ENCODE measurements at regions not wholly inside any gene's neighbourhood (a gene's known extent, or its start where the extent isn't known, plus 50 kb on each side); places are given as distances from the start of the nearest gene placed in this dataset.

DNA sequence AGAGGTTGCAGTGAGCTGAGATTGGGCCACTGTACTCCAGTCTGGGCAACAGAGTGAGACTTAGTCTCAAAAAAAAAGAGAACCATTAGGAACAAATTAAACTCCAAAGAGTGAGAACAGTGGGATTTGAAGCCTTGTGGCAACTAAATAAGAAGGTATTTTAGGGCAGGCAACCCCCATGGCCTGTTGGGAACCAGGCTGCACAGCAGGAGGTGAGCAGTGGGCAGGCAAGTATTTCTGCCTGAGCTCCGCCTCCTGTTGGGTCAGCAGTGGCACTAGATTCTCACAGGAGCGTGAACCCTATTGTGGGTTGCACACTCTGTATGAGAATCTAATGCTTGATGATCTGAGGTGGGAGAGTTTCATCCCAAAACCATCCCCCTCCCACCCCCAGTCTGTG lies 57.6 kb upstream of the MED9 start:
- DNase-seq = no peak

- no peak for DNase-seq
Measured at GRCh38 chr17:17419631-17420030, 57.2 kb upstream of the MED9 start.

DNA sequence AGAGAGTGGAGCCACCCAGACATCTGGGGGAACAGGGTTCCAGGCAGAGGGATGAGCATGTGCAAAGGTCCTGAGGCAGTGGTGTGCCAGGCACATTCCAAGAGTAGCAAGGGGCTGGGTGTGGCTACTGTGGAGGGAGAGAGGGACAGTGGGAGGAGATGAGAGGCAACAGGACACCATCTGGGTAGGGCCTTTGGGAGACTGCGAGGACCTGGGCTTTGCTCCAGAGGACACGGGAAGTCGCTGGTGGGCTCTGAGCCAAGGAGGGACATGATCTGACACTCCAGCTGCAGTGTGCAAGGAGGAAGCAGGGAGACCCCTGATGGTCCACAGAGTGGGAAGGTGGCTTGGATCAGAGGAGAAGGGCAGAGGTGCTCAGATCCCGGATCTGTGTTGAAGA lies 56.7 kb upstream of the MED9 start:
- peak; percentile 44 for DNase-seq

- no peak for DNase-seq
Measured at GRCh38 chr17:17420561-17421269, 56.1 kb upstream of the MED9 start.

- no peak for DNase-seq
Measured at GRCh38 chr17:17421346-17422216, 55.2 kb upstream of the MED9 start.

- no peak for DNase-seq
Measured at GRCh38 chr17:17422217-17422610, 54.6 kb upstream of the MED9 start.

GRCh38 chr17:17422641-17423040 lies 54.2 kb upstream of the MED9 start:
- DNase-seq = no peak

DNA sequence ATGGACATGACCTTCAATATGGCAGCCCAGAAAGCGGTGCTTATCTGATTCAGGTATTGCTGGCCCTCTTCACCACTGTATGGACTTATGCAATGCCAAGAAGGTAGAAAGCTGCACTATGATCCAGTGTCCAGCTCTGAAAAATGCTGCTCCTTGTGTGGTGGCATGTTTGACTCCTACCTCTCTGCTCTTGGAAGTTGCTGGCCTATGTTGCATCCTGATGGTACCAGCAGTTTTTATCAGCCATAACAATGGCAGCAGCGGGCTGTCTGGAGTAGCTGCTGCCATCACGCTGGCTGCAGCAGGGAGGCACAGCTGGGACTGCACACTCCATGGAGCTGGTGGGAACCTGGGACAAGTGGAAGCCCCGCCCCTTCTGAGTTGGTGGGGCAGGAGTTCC lies 53.1 kb upstream of the MED9 start:
- no peak for DNase-seq

DNA sequence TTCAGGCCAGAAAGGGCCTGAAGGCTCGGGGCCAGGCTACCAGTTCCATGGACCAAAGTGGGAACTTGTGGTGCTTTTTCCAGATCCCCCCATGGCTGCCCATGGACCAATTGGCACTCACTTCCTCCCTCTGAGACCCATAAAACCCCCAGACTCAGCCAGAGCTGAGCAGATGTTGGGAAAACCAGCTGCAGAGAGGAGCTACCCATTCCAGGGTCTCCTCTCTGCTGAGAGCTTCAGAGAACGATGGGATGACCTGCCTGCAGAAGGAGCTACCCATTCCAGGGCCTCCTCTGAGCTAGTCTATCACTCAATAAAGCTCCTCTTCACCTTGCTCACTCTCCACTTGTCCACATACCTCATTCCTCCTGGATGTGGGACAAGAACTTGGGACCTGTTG lies 52.2 kb upstream of the MED9 start:
- DNase-seq = no peak

- DNase-seq = no peak
Measured at GRCh38 chr17:17425005-17425404, 51.8 kb upstream of the MED9 start.

DNA sequence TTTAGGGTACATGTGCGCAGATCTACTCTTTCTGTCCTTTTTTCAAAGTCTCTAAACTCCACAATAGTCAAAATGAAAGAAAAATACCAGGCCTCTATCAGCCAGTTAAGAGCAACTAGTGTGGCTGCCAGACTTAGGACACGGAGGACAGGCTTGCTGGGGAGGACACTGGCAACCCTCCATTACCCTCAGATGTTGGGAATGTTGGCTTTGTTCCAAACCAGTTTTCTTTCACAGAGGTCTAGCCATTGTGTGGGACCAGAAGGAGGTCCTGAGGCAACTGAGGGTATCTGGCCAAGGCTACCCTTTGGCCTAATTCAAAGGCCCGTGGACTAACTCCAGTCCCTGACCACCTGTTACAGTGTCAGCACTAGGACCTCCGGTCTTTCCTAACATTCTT lies 51.2 kb upstream of the MED9 start:
- DNase-seq = no peak

DNA sequence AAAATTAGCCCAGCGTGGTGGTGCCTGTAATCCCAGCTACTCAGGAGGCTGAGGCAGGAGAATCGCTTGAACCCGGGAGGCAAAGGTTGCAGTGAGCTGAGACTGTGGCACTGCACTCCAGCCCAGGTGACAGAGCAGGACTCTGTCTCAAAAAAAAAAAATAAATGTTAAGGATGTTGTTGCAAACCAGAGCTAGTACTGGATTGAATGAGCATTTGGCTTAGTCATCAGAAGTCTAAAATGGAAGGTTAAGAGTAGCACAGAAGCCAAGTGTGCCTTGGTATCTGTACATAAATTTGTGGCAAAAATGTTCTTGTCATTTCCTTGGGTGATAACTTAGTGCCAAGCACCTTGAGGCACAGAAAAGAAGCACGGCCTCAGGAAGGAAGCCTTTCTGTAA lies 50.6 kb upstream of the MED9 start:
- no peak for DNase-seq

Measured in NCI-H2029 treated with DMSO at 0.1 percent for 48 hours (cell line).